Astrocyte (in vitro differentiated cells and primary cell): ENCODE measurements at regions not wholly inside any gene's neighbourhood (a gene's known extent, or its start where the extent isn't known, plus 50 kb on each side); places are given as distances from the start of the nearest gene placed in this dataset.

Experiments used
- DNase-seq: peaks from one replicate; pipeline ENCODE4 v3.0.0-alpha.2; 2010; ENCODE audit warnings: low read depth
- FAIRE-seq: peaks from 2 replicates; lab custom pipeline; 2011; peaks lifted over from hg19 to GRCh38; lab: Jason Lieb, UNC
- H2AFZ ChIP-seq: 2 replicates; pipeline ENCODE4 v1.6.0; 2012; ENCODE audit warnings: low read depth, low read length, inconsistent platforms
- H3K27ac ChIP-seq: 2 replicates; pipeline ENCODE4 v1.5.1; 2011; ENCODE audit warnings: low read depth, low read length, inconsistent platforms
- H3K27me3 ChIP-seq: 2 replicates; pipeline ENCODE4 v1.6.0; 2011; ENCODE audit warnings: low read length, inconsistent platforms; ENCODE audit not compliant: insufficient read depth
- H3K36me3 ChIP-seq: 2 replicates; pipeline ENCODE4 v1.5.1; 2011; ENCODE audit warnings: low read length, inconsistent platforms; ENCODE audit not compliant: insufficient read depth
- H3K4me1 ChIP-seq: 2 replicates; pipeline ENCODE4 v1.5.1; 2011; ENCODE audit warnings: low read length, inconsistent platforms; ENCODE audit not compliant: insufficient read depth
- H3K4me2 ChIP-seq: 2 replicates; pipeline ENCODE4 v1.6.0; 2012; ENCODE audit warnings: low read length, inconsistent platforms
- H3K4me3 ChIP-seq: 2 replicates; pipeline ENCODE4 v1.5.1; 2011; ENCODE audit warnings: low read depth, mild to moderate bottlenecking, low read length, inconsistent platforms; ENCODE audit not compliant: insufficient read depth
- H3K79me2 ChIP-seq: 2 replicates; pipeline ENCODE4 v1.6.0; 2012; ENCODE audit warnings: mild to moderate bottlenecking, low read length, inconsistent platforms; ENCODE audit not compliant: insufficient read depth
- H3K9ac ChIP-seq: 2 replicates; pipeline ENCODE4 v1.6.0; 2012; ENCODE audit warnings: mild to moderate bottlenecking, low read length, inconsistent platforms
- H3K9me3 ChIP-seq: 2 replicates; pipeline ENCODE4 v1.5.1; 2012; ENCODE audit warnings: low read depth, mild to moderate bottlenecking, low read length, inconsistent platforms; ENCODE audit not compliant: insufficient read depth
- H4K20me1 ChIP-seq: 2 replicates; pipeline ENCODE4 v1.6.0; 2012; ENCODE audit warnings: low read length, inconsistent platforms; ENCODE audit not compliant: insufficient read depth
- H3K27ac Mint-ChIP-seq: one replicate; pipeline ENCODE4 v1.8.0; 2021; ENCODE audit warnings: mild to moderate bottlenecking, mixed read lengths; ENCODE audit not compliant: unreplicated experiment
- H3K27me3 Mint-ChIP-seq: one replicate; pipeline ENCODE4 v1.8.0; 2021; ENCODE audit warnings: low read depth, mixed read lengths; ENCODE audit not compliant: unreplicated experiment
- H3K36me3 Mint-ChIP-seq: one replicate; pipeline ENCODE4 v1.8.0; 2021; ENCODE audit warnings: low read depth, mixed read lengths; ENCODE audit not compliant: unreplicated experiment
- H3K4me1 Mint-ChIP-seq: one replicate; pipeline ENCODE4 v1.8.0; 2021; ENCODE audit warnings: low read depth, mixed read lengths; ENCODE audit not compliant: unreplicated experiment
- H3K4me3 Mint-ChIP-seq: one replicate; pipeline ENCODE4 v1.8.0; 2021; ENCODE audit warnings: mild to moderate bottlenecking, moderate library complexity, mixed read lengths; ENCODE audit not compliant: unreplicated experiment
- H3K9me3 Mint-ChIP-seq: one replicate; pipeline ENCODE4 v1.8.0; 2021; ENCODE audit warnings: mild to moderate bottlenecking, mixed read lengths; ENCODE audit not compliant: unreplicated experiment
- EZH2 ChIP-seq: IDR thresholded peaks from 2 replicates; pipeline ENCODE4 v1.6.1; 2012; ENCODE audit warnings: mild to moderate bottlenecking, low read length, inconsistent platforms; ENCODE audit not compliant: insufficient read depth
- TF ChIP-seq, protein P1 (sequence below): IDR thresholded peaks from 2 replicates; pipeline ENCODE4 v1.5.1; 2011; ENCODE audit warnings: low read depth, mild to moderate bottlenecking, inconsistent platforms, low read length, moderate library complexity; ENCODE audit not compliant: insufficient read depth

GRCh38 chr3:24769918-24770317 lies 275.3 kb upstream of the THRB start:
- Histone ChIP-seq H3K79me2 (no peaks in the 10 kb centered on the region), H3K36me3 (no peaks in the 10 kb centered on the region), H3K9me3 (no peaks in the 10 kb centered on the region), H3K4me2 (no peak overlapping the region), H3K27me3 (no peaks in the 10 kb centered on the region), H3K27ac (no peak overlapping the region), H4K20me1 (no peaks in the 10 kb centered on the region), H3K9ac (no peak overlapping the region), H3K4me1 (no peaks in the 10 kb centered on the region), H3K4me3 (no peak overlapping the region), H2AFZ (no peak overlapping the region)
- Mint-ChIP-seq H3K9me3 (no peaks in the 10 kb centered on the region), H3K4me1 (peaks cover 14% of the 10 kb centered on the region), H3K27me3 (peaks cover 2% of the 10 kb centered on the region), H3K4me3 (no peak overlapping the region), H3K27ac (no peak overlapping the region), H3K36me3 (no peaks in the 10 kb centered on the region)
- DNase-seq (no peak), FAIRE-seq (no peak)
- TF ChIP-seq, protein P1, sequence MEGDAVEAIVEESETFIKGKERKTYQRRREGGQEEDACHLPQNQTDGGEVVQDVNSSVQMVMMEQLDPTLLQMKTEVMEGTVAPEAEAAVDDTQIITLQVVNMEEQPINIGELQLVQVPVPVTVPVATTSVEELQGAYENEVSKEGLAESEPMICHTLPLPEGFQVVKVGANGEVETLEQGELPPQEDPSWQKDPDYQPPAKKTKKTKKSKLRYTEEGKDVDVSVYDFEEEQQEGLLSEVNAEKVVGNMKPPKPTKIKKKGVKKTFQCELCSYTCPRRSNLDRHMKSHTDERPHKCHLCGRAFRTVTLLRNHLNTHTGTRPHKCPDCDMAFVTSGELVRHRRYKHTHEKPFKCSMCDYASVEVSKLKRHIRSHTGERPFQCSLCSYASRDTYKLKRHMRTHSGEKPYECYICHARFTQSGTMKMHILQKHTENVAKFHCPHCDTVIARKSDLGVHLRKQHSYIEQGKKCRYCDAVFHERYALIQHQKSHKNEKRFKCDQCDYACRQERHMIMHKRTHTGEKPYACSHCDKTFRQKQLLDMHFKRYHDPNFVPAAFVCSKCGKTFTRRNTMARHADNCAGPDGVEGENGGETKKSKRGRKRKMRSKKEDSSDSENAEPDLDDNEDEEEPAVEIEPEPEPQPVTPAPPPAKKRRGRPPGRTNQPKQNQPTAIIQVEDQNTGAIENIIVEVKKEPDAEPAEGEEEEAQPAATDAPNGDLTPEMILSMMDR, result no peak
- TF ChIP-seq EZH2, result no peak

- Histone ChIP-seq H3K9me3 (no peaks in the 10 kb centered on the region), H2AFZ (no peak overlapping the region), H3K36me3 (no peaks in the 10 kb centered on the region), H3K79me2 (no peaks in the 10 kb centered on the region), H3K4me3 (no peak overlapping the region), H3K27me3 (no peaks in the 10 kb centered on the region), H4K20me1 (no peaks in the 10 kb centered on the region), H3K4me1 (no peaks in the 10 kb centered on the region), H3K27ac (no peak overlapping the region), H3K4me2 (no peak overlapping the region), H3K9ac (no peak overlapping the region)
- no peak overlapping the region for H3K4me3 Mint-ChIP-seq
- H3K36me3 Mint-ChIP-seq, result no peaks in the 10 kb centered on the region
- DNase-seq (peak; percentile 40), FAIRE-seq (peak; percentile 59)
- no peak for TF ChIP-seq EZH2
- TF ChIP-seq, protein P1, result peak; percentile 74
- H3K4me1 Mint-ChIP-seq, result no peaks in the 10 kb centered on the region
- H3K9me3 Mint-ChIP-seq, result no peaks in the 10 kb centered on the region
- peaks cover 2% of the 10 kb centered on the region for H3K27me3 Mint-ChIP-seq
- H3K27ac Mint-ChIP-seq, result no peak overlapping the region
Observed at GRCh38 chr3:24773798-24774197, 279.1 kb upstream of the THRB start.

DNA sequence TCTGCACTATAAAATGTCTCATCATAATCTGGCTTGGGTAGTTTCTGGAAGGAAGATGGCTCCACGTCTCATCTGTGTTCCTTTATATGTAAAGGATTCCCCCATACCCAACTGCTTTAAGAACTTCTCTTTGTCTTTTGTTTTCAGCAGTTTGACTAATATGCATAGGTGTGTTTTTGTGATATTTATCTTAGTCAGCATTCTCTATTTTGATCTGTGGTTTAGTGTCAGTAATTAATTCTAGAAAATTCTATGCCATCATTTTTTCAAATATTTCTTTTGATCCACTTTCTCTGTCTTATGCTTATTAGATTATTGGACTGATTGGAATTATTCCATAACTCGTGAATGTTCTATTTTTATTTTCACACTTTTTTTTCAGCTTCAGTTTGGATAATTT lies 286.3 kb upstream of the THRB start:
- H3K4me1 Mint-ChIP-seq, result no peaks in the 10 kb centered on the region
- FAIRE-seq, result no peak
- H3K27me3 ChIP-seq, result no peaks in the 10 kb centered on the region
- no peak overlapping the region for H3K27ac Mint-ChIP-seq
- no peaks in the 10 kb centered on the region for H3K36me3 Mint-ChIP-seq
- no peak overlapping the region for H2AFZ ChIP-seq
- no peaks in the 10 kb centered on the region for H3K79me2 ChIP-seq
- no peaks in the 10 kb centered on the region for H4K20me1 ChIP-seq
- no peak overlapping the region for H3K4me3 Mint-ChIP-seq
- peaks cover 10% of the 10 kb centered on the region for H3K9me3 Mint-ChIP-seq
- TF ChIP-seq, protein P1, result no peak
- TF ChIP-seq EZH2, result no peak
- no peak overlapping the region for H3K9ac ChIP-seq
- H3K9me3 ChIP-seq, result peaks cover 3% of the 10 kb centered on the region
- no peak for DNase-seq
- H3K4me2 ChIP-seq, result no peak overlapping the region
- H3K27me3 Mint-ChIP-seq, result no peaks in the 10 kb centered on the region
- no peak overlapping the region for H3K27ac ChIP-seq
- H3K4me1 ChIP-seq, result no peaks in the 10 kb centered on the region
- H3K36me3 ChIP-seq, result no peaks in the 10 kb centered on the region
- H3K4me3 ChIP-seq, result no peak overlapping the region
